K562 (cell line): ENCODE measurements at regions not wholly inside any gene's neighbourhood (a gene's known extent, or its start where the extent isn't known, plus 50 kb on each side); places are given as distances from the start of the nearest gene placed in this dataset.
"Not testable (repeated sequence)": the region's sequence is repeated elsewhere in the genome, so short reads cannot be mapped to it uniquely, and the experiment has no call there.

ENCODE experiments used
- CTCF ChIP-seq, 3 experiments: IDR thresholded peaks in 2 of 3; conservative IDR thresholded peaks in 1 of 3; 2 replicates each; pipeline ENCODE4 v1.5.1; 2011 to 2012; ENCODE audit warnings: low read length in 3 of 3, mild to moderate bottlenecking in 3 of 3, control low read depth in 2 of 3, improper control_type of control experiment in 1 of 3, inconsistent platforms in 1 of 3, low read depth in 1 of 3, mixed read lengths in 1 of 3, moderate library complexity in 1 of 3; ENCODE audit not compliant: insufficient read depth in 2 of 3
- E4F1 ChIP-seq: fragments of 250-450 bp; sonication (Bioruptor Pico); IDR thresholded peaks from 2 replicates; pipeline ENCODE4 v1.5.0; 2021; ENCODE audit warnings: mild to moderate bottlenecking, borderline replicate concordance
- FOXK1 ChIP-seq: sonication (generic); formaldehyde crosslinking; IDR thresholded peaks from 2 replicates; pipeline ENCODE4 v1.8.0; 2022; ENCODE audit warnings: missing genetic modification reagents, mild to moderate bottlenecking, borderline replicate concordance
- HDAC8 ChIP-seq: fragments of 450-650 bp; IDR thresholded peaks from 2 replicates; pipeline ENCODE4 v1.6.1; 2016; ENCODE audit warnings: mild to moderate bottlenecking, missing genetic modification characterization, moderate library complexity, missing compliant biosample characterization
- HMBOX1 ChIP-seq: sonication (generic); IDR thresholded peaks from 2 replicates; pipeline ENCODE4 v1.6.1; 2016
- MEF2D ChIP-seq: conservative IDR thresholded peaks from 2 replicates; pipeline ENCODE4 v1.6.1; 2016; ENCODE audit warnings: low read depth, missing genetic modification characterization, missing compliant biosample characterization
- MEIS2 ChIP-seq: fragments of 450-650 bp; IDR thresholded peaks from 2 replicates; pipeline ENCODE4 v1.6.1; 2014; ENCODE audit warnings: mild to moderate bottlenecking; ENCODE audit not compliant: partially characterized antibody
- OTX1 ChIP-seq: fragments of 450-650 bp; formaldehyde crosslinking; IDR thresholded peaks from 2 replicates; pipeline ENCODE4 v1.4.0; 2022; ENCODE audit warnings: mild to moderate bottlenecking
- SRF ChIP-seq, 2 experiments: fragments of 250-450, 450-650 bp in 1 of 2; sonication (Bioruptor Pico) in 1 of 2; sonication (generic) in 1 of 2; formaldehyde crosslinking; IDR thresholded peaks; 2 replicates each; pipeline versions ENCODE4 v1.5.0 to v1.5.1; 2020 to 2022; ENCODE audit warnings: mild to moderate bottlenecking in 1 of 2, missing genetic modification reagents in 1 of 2
- STAT5B ChIP-seq: fragments of 250-450 bp; sonication (Bioruptor Pico); IDR thresholded peaks from 2 replicates; pipeline ENCODE4 v1.8.0; 2021; ENCODE audit warnings: mild to moderate bottlenecking, inconsistent platforms
- ZC3H11A ChIP-seq: IDR thresholded peaks from 2 replicates; pipeline ENCODE4 v1.6.1; 2012; ENCODE audit warnings: low read depth, low read length, improper control_type of control experiment
- ZNF780A ChIP-seq: fragments of 250-450 bp; sonication (Bioruptor Pico); IDR thresholded peaks from 2 replicates; pipeline ENCODE4 v1.5.0; 2021; ENCODE audit warnings: mild to moderate bottlenecking

GRCh38 chr9:42951239-42951638 is 767.8 kb downstream of the SPATA31A6 start:
- not testable (repeated sequence) for TF ChIP-seq ZNF780A (CRISPR knock-in tag); CTCF (IDR thresholded peaks at IDR 0.05 in 2 of 3, conservative IDR thresholded peaks at IDR 0.05 in 1 of 3; ENCODE audit: insufficient read depth in 2 of 3, low read depth in 1 of 3, low read length in 3 of 3); HMBOX1; E4F1 (CRISPR knock-in tag); MEF2D; STAT5B (CRISPR knock-in tag); SRF (CRISPR knock-in tag; IDR thresholded peaks at IDR 0.05); FOXK1 (CRISPR knock-in tag); HDAC8; MEIS2; ZC3H11A; OTX1 (CRISPR knock-in tag)
